ENCODE measurements at regions not wholly inside any gene's neighbourhood (a gene's known extent, or its start where the extent isn't known, plus 50 kb on each side); places are given as distances from the start of the nearest gene placed in this dataset.

- TF ChIP-seq EZH2 (IDR thresholded peaks at IDR 0.05; ENCODE audit: insufficient read depth, low read length) (no peak), CTCF (IDR thresholded peaks at IDR 0.05; ENCODE audit: insufficient read depth, low read depth, low read length) (no peak)
- H3K27ac Mint-ChIP-seq (ENCODE audit: unreplicated experiment): no peak overlapping the region
- Histone ChIP-seq H2AFZ (ENCODE audit: low read depth, low read length) (no peak overlapping the region), H4K20me1 (ENCODE audit: insufficient read depth, low read length) (no peaks in the 10 kb centered on the region), H3K79me2 (ENCODE audit: insufficient read depth, low read length) (no peaks in the 10 kb centered on the region), H3K27me3 (ENCODE audit: insufficient read depth, low read length) (no peaks in the 10 kb centered on the region), H3K4me1 (ENCODE audit: insufficient read depth, low read length) (no peaks in the 10 kb centered on the region), H3K4me2 (ENCODE audit: low read length) (no peak overlapping the region), H3K4me3 (ENCODE audit: insufficient read depth, low read depth, low read length) (no peak overlapping the region), H3K27ac (ENCODE audit: low read depth, low read length) (no peak overlapping the region), H3K9me3 (ENCODE audit: insufficient read depth, low read depth, low read length) (no peaks in the 10 kb centered on the region), H3K36me3 (ENCODE audit: insufficient read depth, low read length) (no peaks in the 10 kb centered on the region), H3K9ac (ENCODE audit: low read length) (no peak overlapping the region)
- H3K9me3 Mint-ChIP-seq (ENCODE audit: unreplicated experiment): peaks cover 3% of the 10 kb centered on the region
- FAIRE-seq (no peak), DNase-seq (ENCODE audit: low read depth) (no peak)
- no peak overlapping the region for H3K4me3 Mint-ChIP-seq (ENCODE audit: unreplicated experiment)
- H3K4me1 Mint-ChIP-seq (ENCODE audit: low read depth, unreplicated experiment): no peaks in the 10 kb centered on the region
- H3K27me3 Mint-ChIP-seq (ENCODE audit: low read depth, unreplicated experiment): no peaks in the 10 kb centered on the region
- H3K36me3 Mint-ChIP-seq (ENCODE audit: low read depth, unreplicated experiment): peaks cover 3% of the 10 kb centered on the region
Observed at GRCh38 chr4:176627916-176628315, 164.8 kb downstream of the VEGFC start.

DNA sequence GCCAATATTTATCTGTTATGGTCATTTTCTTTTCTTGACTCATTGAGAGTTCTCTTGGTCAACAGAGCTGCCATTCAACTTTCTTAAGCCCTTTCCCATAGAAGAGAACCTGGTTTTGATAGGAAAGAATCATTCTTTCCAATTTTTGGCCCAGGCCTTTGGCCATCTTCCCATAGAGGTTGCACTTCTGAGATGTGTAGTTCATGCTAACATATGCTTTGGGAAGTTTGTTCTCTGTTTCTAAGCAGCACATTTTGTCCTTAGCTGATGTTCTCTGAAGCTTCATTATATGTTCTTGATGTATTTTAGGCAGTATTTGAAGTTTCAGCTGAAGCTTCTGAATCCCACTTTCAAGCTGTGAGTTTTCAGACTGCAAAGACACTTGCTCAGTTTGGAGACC, 161.1 kb downstream of the VEGFC start:
- H3K36me3 ChIP-seq (ENCODE audit: insufficient read depth, low read length): no peaks in the 10 kb centered on the region
- Mint-ChIP-seq H3K27ac (ENCODE audit: unreplicated experiment) (no peak overlapping the region), H3K27me3 (ENCODE audit: low read depth, unreplicated experiment) (no peaks in the 10 kb centered on the region), H3K4me1 (ENCODE audit: low read depth, unreplicated experiment) (peaks cover 8% of the 10 kb centered on the region), H3K9me3 (ENCODE audit: unreplicated experiment) (no peaks in the 10 kb centered on the region), H3K36me3 (ENCODE audit: low read depth, unreplicated experiment) (no peaks in the 10 kb centered on the region), H3K4me3 (ENCODE audit: unreplicated experiment) (no peak overlapping the region)
- peaks cover 6% of the 10 kb centered on the region for H3K4me1 ChIP-seq (ENCODE audit: insufficient read depth, low read length)
- H3K4me3 ChIP-seq (ENCODE audit: insufficient read depth, low read depth, low read length): no peak overlapping the region
- DNase-seq (ENCODE audit: low read depth): no peak
- H4K20me1 ChIP-seq (ENCODE audit: insufficient read depth, low read length): no peaks in the 10 kb centered on the region
- H3K27me3 ChIP-seq (ENCODE audit: insufficient read depth, low read length): no peaks in the 10 kb centered on the region
- no peak overlapping the region for H3K4me2 ChIP-seq (ENCODE audit: low read length)
- TF ChIP-seq EZH2 (IDR thresholded peaks at IDR 0.05; ENCODE audit: insufficient read depth, low read length) (no peak), CTCF (IDR thresholded peaks at IDR 0.05; ENCODE audit: insufficient read depth, low read depth, low read length) (no peak)
- H3K9ac ChIP-seq (ENCODE audit: low read length): no peak overlapping the region
- no peaks in the 10 kb centered on the region for H3K79me2 ChIP-seq (ENCODE audit: insufficient read depth, low read length)
- H3K9me3 ChIP-seq (ENCODE audit: insufficient read depth, low read depth, low read length): no peaks in the 10 kb centered on the region
- FAIRE-seq: no peak
- no peak overlapping the region for H2AFZ ChIP-seq (ENCODE audit: low read depth, low read length)
- H3K27ac ChIP-seq (ENCODE audit: low read depth, low read length): no peak overlapping the region

Measured in astrocyte (in vitro differentiated cells and primary cell).